CD4-positive, alpha-beta T cell (primary cell): ENCODE measurements at regions not wholly inside any gene's neighbourhood (a gene's known extent, or its start where the extent isn't known, plus 50 kb on each side); places are given as distances from the start of the nearest gene placed in this dataset.
"Not testable (repeated sequence)": the region's sequence is repeated elsewhere in the genome, so short reads cannot be mapped to it uniquely, and the experiment has no call there.

ENCODE experiments used
- ATAC-seq: fragments of 200-7000 bp; cut with Tn5 transposase; one replicate; pipeline ENCODE4 v1.10.0; 2022; ENCODE audit warnings: mild to moderate bottlenecking; ENCODE audit not compliant: poor library complexity
- CTCF ChIA-PET: fragments of 350-600 bp; sonication (Branson Sonifier 250); formaldehyde crosslinking; loops from one replicate; lab custom pipeline; 2021; ENCODE audit warnings: antibody characterized with exemption, inconsistent platforms; lab: Charles Lee
- POLR2A ChIA-PET: fragments of 350-600 bp; sonication (Branson Sonifier 250); formaldehyde crosslinking; loops from one replicate; lab custom pipeline; 2021; ENCODE audit warnings: antibody characterized with exemption, inconsistent platforms; lab: Charles Lee
- DNase-seq, 14 experiments: peaks; one replicate each; pipeline ENCODE4 v3.0.0-alpha.2; 2013 to 2020; ENCODE audit warnings: mixed read lengths in 2 of 14
- H3K27ac ChIP-seq, 2 donors: one replicate each; pipeline versions ENCODE4 v1.5.1 to v1.7.0; 2013; ENCODE audit warnings: low read length in 2 of 2, low read depth in 1 of 2, mild to moderate bottlenecking in 1 of 2
- H3K27me3 ChIP-seq, 2 experiments: 1 replicate in 1 of 2; 2 replicates in 1 of 2; pipeline versions ENCODE4 v1.6.1 to v1.7.0; 2013; ENCODE audit warnings: low read length in 2 of 2, control low read depth in 1 of 2, mild to moderate bottlenecking in 1 of 2, moderate library complexity in 1 of 2; ENCODE audit not compliant: insufficient read depth in 2 of 2, control insufficient read depth in 1 of 2
- H3K36me3 ChIP-seq: one replicate; pipeline ENCODE4 v1.6.1; 2013; ENCODE audit warnings: low read length, control low read depth; ENCODE audit not compliant: insufficient read depth
- H3K4me1 ChIP-seq: one replicate; pipeline ENCODE4 v1.6.1; 2013; ENCODE audit warnings: low read length, control low read depth; ENCODE audit not compliant: insufficient read depth
- H3K4me3 ChIP-seq: one replicate; pipeline ENCODE4 v1.5.1; 2013; ENCODE audit warnings: mild to moderate bottlenecking, low read length, moderate library complexity
- H3K9me3 ChIP-seq, 2 experiments: 1 replicate in 1 of 2; 2 replicates in 1 of 2; pipeline versions ENCODE4 v1.6.1 to v1.7.0; 2013; ENCODE audit warnings: low read length in 2 of 2, mild to moderate bottlenecking in 2 of 2, control low read depth in 1 of 2, moderate library complexity in 1 of 2; ENCODE audit not compliant: control insufficient read depth in 1 of 2, insufficient read depth in 1 of 2
- H3K27ac Mint-ChIP-seq: one replicate; pipeline ENCODE4 v1.8.0; 2020; ENCODE audit warnings: mixed read lengths
- H3K27me3 Mint-ChIP-seq: one replicate; pipeline ENCODE4 v1.8.0; 2021; ENCODE audit warnings: mixed read lengths
- H3K36me3 Mint-ChIP-seq: one replicate; pipeline ENCODE4 v1.8.0; 2021; ENCODE audit warnings: low read depth, mixed read lengths
- H3K4me1 Mint-ChIP-seq: one replicate; pipeline ENCODE4 v1.8.0; 2021; ENCODE audit warnings: low read depth, mixed read lengths
- H3K4me3 Mint-ChIP-seq: one replicate; pipeline ENCODE4 v1.8.0; 2020; ENCODE audit warnings: mild to moderate bottlenecking, mixed read lengths
- H3K9me3 Mint-ChIP-seq: one replicate; pipeline ENCODE4 v1.8.0; 2020; ENCODE audit warnings: mixed read lengths
- CTCF ChIP-seq: fragments of 200-600 bp; IDR thresholded peaks from one replicate; pipeline ENCODE4 v1.8.0; 2022; ENCODE audit warnings: antibody characterized with exemption, mild to moderate bottlenecking
- intact Hi-C, 2 experiments: fragments of 100-400 bp; cut with DNase I in 1 of 2; cut with micrococcal nuclease in 1 of 2; formaldehyde crosslinking; loops; one replicate each; pipeline versions ENCODE4 v1.15.1 to v1.9.0; 2023 to 2025; cut with DNase I, micrococcal nuclease

GRCh38 chr6:48512390-48512789 is 401.4 kb upstream of the PTCHD4 start:
- Mint-ChIP-seq H3K9me3 (no peaks in the 10 kb centered on the region), H3K4me3 (no peak overlapping the region), H3K27ac (no peak overlapping the region), H3K36me3 (no peaks in the 10 kb centered on the region), H3K27me3 (no peaks in the 10 kb centered on the region), H3K4me1 (no peaks in the 10 kb centered on the region)
- POLR2A ChIA-PET, result no interaction called here
- TF ChIP-seq CTCF, result no peak
- no peaks in the 10 kb centered on the region for H3K36me3 ChIP-seq
- CTCF ChIA-PET, result no interaction called here
- no peak for ATAC-seq
- no peak for DNase-seq
- no peaks in the 10 kb centered on the region for H3K27me3 ChIP-seq
- H3K4me3 ChIP-seq, result no peak overlapping the region
- H3K27ac ChIP-seq, result no peak overlapping the region
- no peaks in the 10 kb centered on the region for H3K4me1 ChIP-seq
- H3K9me3 ChIP-seq, result no peaks in the 10 kb centered on the region
- intact Hi-C loops, result no loop called here

GRCh38 chr6:48511378-48511777 is 400.4 kb upstream of the PTCHD4 start:
- ChIA-PET POLR2A (no interaction called here), CTCF (no interaction called here)
- Mint-ChIP-seq H3K4me3 (no peak overlapping the region), H3K4me1 (no peaks in the 10 kb centered on the region), H3K27me3 (no peaks in the 10 kb centered on the region), H3K9me3 (no peaks in the 10 kb centered on the region), H3K36me3 (no peaks in the 10 kb centered on the region), H3K27ac (no peak overlapping the region)
- no peak for TF ChIP-seq CTCF
- Histone ChIP-seq H3K4me3 (no peak overlapping the region), H3K27me3 (no peaks in the 10 kb centered on the region), H3K36me3 (no peaks in the 10 kb centered on the region), H3K9me3 (no peaks in the 10 kb centered on the region), H3K4me1 (no peaks in the 10 kb centered on the region), H3K27ac (no peak overlapping the region)
- intact Hi-C loops, result no loop called here
- DNase-seq (no peak), ATAC-seq (no peak)

- no peak overlapping the region for H3K4me3 Mint-ChIP-seq
- POLR2A ChIA-PET, result no interaction called here
- ATAC-seq, result no peak
- H3K27me3 Mint-ChIP-seq, result no peaks in the 10 kb centered on the region
- no peak for DNase-seq
- H3K27ac Mint-ChIP-seq, result no peak overlapping the region
- no peaks in the 10 kb centered on the region for H3K36me3 Mint-ChIP-seq
- Histone ChIP-seq H3K4me3 (no peak overlapping the region), H3K4me1 (no peaks in the 10 kb centered on the region), H3K36me3 (no peaks in the 10 kb centered on the region), H3K27ac (no peak overlapping the region), H3K9me3 (no peaks in the 10 kb centered on the region), H3K27me3 (no peaks in the 10 kb centered on the region)
- CTCF ChIA-PET, result no interaction called here
- H3K9me3 Mint-ChIP-seq, result peaks cover 6% of the 10 kb centered on the region
- intact Hi-C loops, result no loop called here
- H3K4me1 Mint-ChIP-seq, result no peaks in the 10 kb centered on the region
- TF ChIP-seq CTCF, result no peak
Measured at GRCh38 chr6:48505621-48506020, 394.6 kb upstream of the PTCHD4 start.

- H3K9me3 Mint-ChIP-seq, H3K27me3 ChIP-seq, H3K27ac Mint-ChIP-seq, POLR2A ChIA-PET, H3K36me3 Mint-ChIP-seq, H3K4me3 ChIP-seq, H3K27me3 Mint-ChIP-seq, H3K36me3 ChIP-seq, DNase-seq, ATAC-seq, H3K27ac ChIP-seq, CTCF ChIA-PET, intact Hi-C loops, H3K4me3 Mint-ChIP-seq, H3K4me1 Mint-ChIP-seq, H3K4me1 ChIP-seq, H3K9me3 ChIP-seq: not testable (repeated sequence)
Measured at GRCh38 chr6:48493432-48493831, 382.4 kb upstream of the PTCHD4 start.
